C4-2B (cell line): ENCODE measurements at regions not wholly inside any gene's neighbourhood (a gene's known extent, or its start where the extent isn't known, plus 50 kb on each side); places are given as distances from the start of the nearest gene placed in this dataset.

Experiments
- CTCF ChIP-seq: fragments of 450-650 bp; conservative IDR thresholded peaks from 2 replicates; pipeline ENCODE4 v1.5.1; 2017; ENCODE audit warnings: mild to moderate bottlenecking
- ZFX ChIP-seq: fragments of 450-650 bp; IDR thresholded peaks from 2 replicates; pipeline ENCODE4 v1.6.1; 2017

GRCh38 chr1:39129514-39129913 lies 75.0 kb upstream of the MACF1 start:
- no peak; the same call in 1 of the 2 replicates for TF ChIP-seq CTCF
- no peak for TF ChIP-seq ZFX
